ENCODE measurements at regions not wholly inside any gene's neighbourhood (a gene's known extent, or its start where the extent isn't known, plus 50 kb on each side); places are given as distances from the start of the nearest gene placed in this dataset.

DNA sequence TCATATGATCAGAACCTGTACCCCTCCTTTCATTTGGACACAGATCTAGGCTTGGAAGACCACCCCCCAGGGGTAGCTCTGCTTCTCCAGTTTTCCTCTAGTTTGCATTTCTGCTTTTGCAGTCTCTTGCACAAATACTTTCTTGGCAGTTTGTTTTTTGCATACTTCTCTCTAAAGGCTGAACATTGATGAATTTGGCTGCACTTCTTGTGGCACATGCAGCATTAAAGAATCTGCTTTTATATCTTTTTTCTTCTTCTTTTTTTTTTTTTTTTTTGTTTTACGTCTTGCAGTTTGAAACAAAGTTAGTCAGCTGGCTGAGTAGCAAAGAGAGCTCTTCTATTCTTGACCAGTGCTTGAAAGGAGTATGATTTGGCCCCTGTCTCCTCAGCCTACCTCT lies 273.0 kb downstream of the GLUD2 start:
- TF ChIP-seq, protein P1, sequence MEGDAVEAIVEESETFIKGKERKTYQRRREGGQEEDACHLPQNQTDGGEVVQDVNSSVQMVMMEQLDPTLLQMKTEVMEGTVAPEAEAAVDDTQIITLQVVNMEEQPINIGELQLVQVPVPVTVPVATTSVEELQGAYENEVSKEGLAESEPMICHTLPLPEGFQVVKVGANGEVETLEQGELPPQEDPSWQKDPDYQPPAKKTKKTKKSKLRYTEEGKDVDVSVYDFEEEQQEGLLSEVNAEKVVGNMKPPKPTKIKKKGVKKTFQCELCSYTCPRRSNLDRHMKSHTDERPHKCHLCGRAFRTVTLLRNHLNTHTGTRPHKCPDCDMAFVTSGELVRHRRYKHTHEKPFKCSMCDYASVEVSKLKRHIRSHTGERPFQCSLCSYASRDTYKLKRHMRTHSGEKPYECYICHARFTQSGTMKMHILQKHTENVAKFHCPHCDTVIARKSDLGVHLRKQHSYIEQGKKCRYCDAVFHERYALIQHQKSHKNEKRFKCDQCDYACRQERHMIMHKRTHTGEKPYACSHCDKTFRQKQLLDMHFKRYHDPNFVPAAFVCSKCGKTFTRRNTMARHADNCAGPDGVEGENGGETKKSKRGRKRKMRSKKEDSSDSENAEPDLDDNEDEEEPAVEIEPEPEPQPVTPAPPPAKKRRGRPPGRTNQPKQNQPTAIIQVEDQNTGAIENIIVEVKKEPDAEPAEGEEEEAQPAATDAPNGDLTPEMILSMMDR (IDR thresholded peaks at IDR 0.05), result no peak
- no peak for TF ChIP-seq EZH2 (IDR thresholded peaks at IDR 0.05; ENCODE audit: borderline replicate concordance, insufficient read depth, low read depth, low read length, poor library complexity, severe bottlenecking)

Data from B cell (primary cell).